ENCODE measurements at regions not wholly inside any gene's neighbourhood (a gene's known extent, or its start where the extent isn't known, plus 50 kb on each side); places are given as distances from the start of the nearest gene placed in this dataset.

DNA sequence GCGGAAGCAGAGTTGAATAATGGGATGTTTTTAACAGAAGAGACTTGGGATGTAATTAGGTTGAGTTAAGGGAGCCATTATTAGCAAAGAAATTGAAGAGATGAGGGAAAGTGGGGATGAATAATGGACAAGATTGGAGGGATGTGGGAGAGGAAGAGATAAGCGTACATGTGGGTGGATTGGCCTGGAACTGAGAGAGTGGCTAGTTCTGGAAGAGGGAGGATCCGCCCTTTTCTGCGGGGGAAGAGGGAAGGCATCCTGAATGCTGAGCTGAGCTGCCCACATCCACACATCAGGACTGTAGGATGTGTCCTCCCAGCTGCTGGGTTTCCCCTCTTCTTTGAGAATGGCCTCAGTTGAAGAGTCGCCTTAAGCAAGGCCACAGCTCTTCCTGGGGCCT, 68.3 kb upstream of the CADM1 start:
- no peaks in the 10 kb centered on the region for H3K36me3 ChIP-seq (replicated peaks in 1 of 2)
- H3K4me3 ChIP-seq: no peak overlapping the region
- no peak overlapping the region for H3K27ac ChIP-seq
- 86 to 94% (median 93%) methylated on average over 5 of the region's 5 CpGs for WGBS, 4 donors
- intact Hi-C loops (cut with DNase I): no loop called here
- H3K27me3 ChIP-seq: no peaks in the 10 kb centered on the region
- no peak for DNase-seq
- H3K9me3 ChIP-seq (replicated peaks in 1 of 3): no peaks in the 10 kb centered on the region
- TF ChIP-seq POLR2A (IDR thresholded peaks at IDR 0.05): no peak
- TF ChIP-seq, protein P1, sequence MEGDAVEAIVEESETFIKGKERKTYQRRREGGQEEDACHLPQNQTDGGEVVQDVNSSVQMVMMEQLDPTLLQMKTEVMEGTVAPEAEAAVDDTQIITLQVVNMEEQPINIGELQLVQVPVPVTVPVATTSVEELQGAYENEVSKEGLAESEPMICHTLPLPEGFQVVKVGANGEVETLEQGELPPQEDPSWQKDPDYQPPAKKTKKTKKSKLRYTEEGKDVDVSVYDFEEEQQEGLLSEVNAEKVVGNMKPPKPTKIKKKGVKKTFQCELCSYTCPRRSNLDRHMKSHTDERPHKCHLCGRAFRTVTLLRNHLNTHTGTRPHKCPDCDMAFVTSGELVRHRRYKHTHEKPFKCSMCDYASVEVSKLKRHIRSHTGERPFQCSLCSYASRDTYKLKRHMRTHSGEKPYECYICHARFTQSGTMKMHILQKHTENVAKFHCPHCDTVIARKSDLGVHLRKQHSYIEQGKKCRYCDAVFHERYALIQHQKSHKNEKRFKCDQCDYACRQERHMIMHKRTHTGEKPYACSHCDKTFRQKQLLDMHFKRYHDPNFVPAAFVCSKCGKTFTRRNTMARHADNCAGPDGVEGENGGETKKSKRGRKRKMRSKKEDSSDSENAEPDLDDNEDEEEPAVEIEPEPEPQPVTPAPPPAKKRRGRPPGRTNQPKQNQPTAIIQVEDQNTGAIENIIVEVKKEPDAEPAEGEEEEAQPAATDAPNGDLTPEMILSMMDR (IDR thresholded peaks at IDR 0.05): no peak
- no peaks in the 10 kb centered on the region for H3K4me1 ChIP-seq (replicated peaks in 1 of 2)

DNA sequence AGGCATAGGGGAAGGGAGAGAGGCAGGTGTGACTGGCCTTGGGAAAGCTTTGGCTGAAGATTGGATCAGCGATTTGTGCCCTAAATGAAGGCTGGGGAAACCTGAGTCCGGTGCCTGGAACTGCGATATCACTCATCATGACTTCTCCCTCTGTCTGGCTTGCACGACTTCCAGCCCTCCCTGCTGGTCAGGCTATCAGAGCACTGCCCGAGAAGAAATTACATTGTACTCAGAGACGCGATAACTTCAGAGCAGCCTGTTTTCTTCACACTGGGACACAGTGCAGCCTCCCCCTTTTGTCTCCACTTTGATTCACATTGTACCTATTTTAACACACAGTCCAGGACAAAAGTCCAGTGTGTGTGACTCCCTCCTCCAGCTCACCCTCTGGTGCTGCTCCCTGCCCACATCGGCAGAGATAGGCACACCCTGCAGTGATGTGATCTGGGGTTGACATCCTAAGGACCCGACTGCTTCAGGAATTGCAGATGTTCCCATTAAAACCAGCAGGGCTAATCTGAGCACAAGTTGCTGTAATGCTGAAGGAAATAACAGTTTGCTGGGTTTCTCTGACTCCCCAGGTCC, 62.1 kb upstream of the CADM1 start:
- Histone ChIP-seq H3K9me3 (replicated peaks in 1 of 3) (no peaks in the 10 kb centered on the region), H3K27ac (no peak overlapping the region), H3K4me3 (no peak overlapping the region), H3K4me1 (replicated peaks in 1 of 2) (no peaks in the 10 kb centered on the region), H3K27me3 (no peaks in the 10 kb centered on the region), H3K36me3 (replicated peaks in 1 of 2) (no peaks in the 10 kb centered on the region)
- intact Hi-C loops (cut with DNase I): no loop called here
- 50 to 74% (median 65%) methylated on average over 8 to 9 of the region's 9 CpGs for WGBS, 4 donors
- DNase-seq: no peak
- TF ChIP-seq, protein P1 (IDR thresholded peaks at IDR 0.05): no peak
- TF ChIP-seq POLR2A (IDR thresholded peaks at IDR 0.05): no peak

DNA sequence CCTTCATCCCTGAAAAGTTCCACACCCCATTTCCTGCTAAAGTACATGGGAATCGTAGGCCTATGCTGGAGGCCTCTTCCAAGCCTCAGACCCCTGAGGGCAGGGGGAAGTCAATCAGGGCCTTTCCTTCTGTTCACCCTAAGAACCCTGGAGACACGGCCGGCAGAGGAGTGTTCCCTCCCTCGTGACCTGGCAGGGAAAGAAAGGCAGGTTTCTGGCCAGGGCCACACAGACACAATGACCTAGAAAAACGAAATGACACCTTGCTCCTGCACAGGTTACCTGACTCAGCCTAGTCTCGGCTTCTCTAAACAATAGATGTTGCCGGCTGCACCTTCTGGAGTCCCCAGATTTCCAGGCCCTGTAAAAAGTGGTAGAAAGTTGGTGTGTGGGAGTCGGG, 60.6 kb upstream of the CADM1 start:
- TF ChIP-seq, protein P1 (IDR thresholded peaks at IDR 0.05): no peak
- TF ChIP-seq POLR2A (IDR thresholded peaks at IDR 0.05): no peak
- DNase-seq: no peak
- no peaks in the 10 kb centered on the region for H3K36me3 ChIP-seq (replicated peaks in 1 of 2)
- no peak overlapping the region for H3K4me3 ChIP-seq
- no peak overlapping the region for H3K27ac ChIP-seq
- no peaks in the 10 kb centered on the region for H3K4me1 ChIP-seq (replicated peaks in 1 of 2)
- H3K27me3 ChIP-seq: no peaks in the 10 kb centered on the region
- intact Hi-C loops (cut with DNase I): no loop called here
- 72 to 83% (median 77%) methylated on average over 8 of the region's 8 CpGs for WGBS, 4 donors
- no peaks in the 10 kb centered on the region for H3K9me3 ChIP-seq (replicated peaks in 1 of 3)

DNA sequence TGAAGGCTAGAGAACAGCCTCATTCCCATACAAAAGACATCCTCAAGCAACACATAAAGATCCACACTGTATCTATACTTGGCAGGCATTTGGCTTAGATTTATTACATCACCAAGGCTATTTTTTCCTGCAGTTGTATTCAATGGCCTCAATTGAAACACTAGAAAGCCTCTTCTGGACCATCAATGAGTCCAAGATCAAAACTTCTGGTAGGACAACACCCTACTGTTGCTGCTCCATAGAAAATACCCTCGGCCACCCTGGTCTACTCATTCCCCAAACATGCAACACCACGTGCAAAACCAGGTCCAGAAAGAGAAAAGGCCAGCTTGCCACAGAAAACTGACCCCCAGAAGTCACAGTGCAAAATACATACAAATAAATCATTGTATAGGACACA, 56.9 kb upstream of the CADM1 start:
- H3K36me3 ChIP-seq (replicated peaks in 1 of 2): no peaks in the 10 kb centered on the region
- H3K9me3 ChIP-seq (replicated peaks in 1 of 3): no peaks in the 10 kb centered on the region
- no peak overlapping the region for H3K27ac ChIP-seq
- intact Hi-C loops (cut with DNase I): no loop called here
- WGBS, 4 donors: 68 to 86% (median 75%) methylated on average over 2 of the region's 2 CpGs
- no peak for TF ChIP-seq POLR2A (IDR thresholded peaks at IDR 0.05)
- TF ChIP-seq, protein P1 (IDR thresholded peaks at IDR 0.05): no peak
- H3K4me3 ChIP-seq: no peak overlapping the region
- no peaks in the 10 kb centered on the region for H3K4me1 ChIP-seq (replicated peaks in 1 of 2)
- no peaks in the 10 kb centered on the region for H3K27me3 ChIP-seq
- DNase-seq: no peak
